ENCODE measurements at regions not wholly inside any gene's neighbourhood (a gene's known extent, or its start where the extent isn't known, plus 50 kb on each side); places are given as distances from the start of the nearest gene placed in this dataset.

GRCh38 chr10:71045936-71046335 is 157.6 kb upstream of the PCBD1 start:
- no peak for DNase-seq

- no peak for DNase-seq
These were observed 158.4 kb upstream of the PCBD1 start for GRCh38 chr10:71046747-71047146.

- no peak for DNase-seq
These were observed 160.7 kb upstream of the PCBD1 start for GRCh38 chr10:71048971-71049615.

- no peak for DNase-seq
These were observed 161.6 kb upstream of the PCBD1 start for GRCh38 chr10:71049994-71050393.

- no peak for DNase-seq
These were observed 160.2 kb upstream of the UNC5B start for GRCh38 chr10:71052076-71052660.

- DNase-seq = no peak
These were observed 159.7 kb upstream of the UNC5B start for GRCh38 chr10:71052708-71053107.

- no peak for DNase-seq
These were observed 159.0 kb upstream of the UNC5B start for GRCh38 chr10:71053169-71053895.

GRCh38 chr10:71058308-71058707 is 154.1 kb upstream of the UNC5B start:
- no peak for DNase-seq

GRCh38 chr10:71059054-71059818 is 153.1 kb upstream of the UNC5B start:
- DNase-seq = peak; percentile 31

GRCh38 chr10:71059943-71060342 is 152.4 kb upstream of the UNC5B start:
- DNase-seq = no peak

- DNase-seq = no peak
These were observed 151.6 kb upstream of the UNC5B start for GRCh38 chr10:71060476-71061426.

- DNase-seq = no peak
These were observed 150.9 kb upstream of the UNC5B start for GRCh38 chr10:71061472-71061871.

- no peak for DNase-seq
These were observed 150.2 kb upstream of the UNC5B start for GRCh38 chr10:71062156-71062555.

GRCh38 chr10:71063401-71063800 is 149.0 kb upstream of the UNC5B start:
- DNase-seq = no peak

GRCh38 chr10:71064413-71065118 is 147.8 kb upstream of the UNC5B start:
- peak; percentile 64 for DNase-seq

GRCh38 chr10:71065659-71066058 is 146.7 kb upstream of the UNC5B start:
- no peak for DNase-seq

GRCh38 chr10:71066600-71066999 is 145.8 kb upstream of the UNC5B start:
- no peak for DNase-seq

- DNase-seq = peak; percentile 33
These were observed 145.2 kb upstream of the UNC5B start for GRCh38 chr10:71067098-71067740.

GRCh38 chr10:71068861-71069271 is 143.5 kb upstream of the UNC5B start:
- DNase-seq = no peak

GRCh38 chr10:71069909-71070666 is 142.3 kb upstream of the UNC5B start:
- DNase-seq = no peak

All from tongue (tissue), 1 donor.